G401 (cell line): ENCODE measurements at regions not wholly inside any gene's neighbourhood (a gene's known extent, or its start where the extent isn't known, plus 50 kb on each side); places are given as distances from the start of the nearest gene placed in this dataset.

ENCODE experiments used
- DNase-seq: peaks from one replicate; pipeline ENCODE4 v3.0.0-alpha.2; 2015; ENCODE audit warnings: low spot score
- in situ Hi-C: cut with HindIII; loops from 2 replicates; pipeline ENCODE4 v1.10.0; 2016; ENCODE audit warnings: low sequenced_read_pairs, mixed read lengths

- DNase-seq: no peak
- in situ Hi-C loops: no loop called here
These were observed 505.9 kb upstream of the MANEA start for GRCh38 chr6:95071464-95071863.

- in situ Hi-C loops: no loop called here
- no peak for DNase-seq
These were observed 498.9 kb upstream of the MANEA start for GRCh38 chr6:95078457-95078856.

GRCh38 chr6:95081231-95081630 lies 496.1 kb upstream of the MANEA start:
- in situ Hi-C loops: no loop called here
- DNase-seq: no peak

GRCh38 chr6:95081949-95082348 lies 495.4 kb upstream of the MANEA start:
- DNase-seq: no peak
- in situ Hi-C loops: no loop called here

GRCh38 chr6:95083506-95083905 lies 493.8 kb upstream of the MANEA start:
- in situ Hi-C loops: no loop called here
- no peak for DNase-seq

- in situ Hi-C loops: no loop called here
- no peak for DNase-seq
These were observed 492.5 kb upstream of the MANEA start for GRCh38 chr6:95084867-95085266.

GRCh38 chr6:95087394-95088097 lies 489.8 kb upstream of the MANEA start:
- in situ Hi-C loops: no loop called here
- DNase-seq: peak; percentile 72

GRCh38 chr6:95091823-95092436 lies 485.4 kb upstream of the MANEA start:
- DNase-seq: peak; percentile 70

GRCh38 chr6:95093154-95093553 lies 484.2 kb upstream of the MANEA start:
- in situ Hi-C loops: no loop called here
- no peak for DNase-seq

More at GRCh38 chr6:95091823-95092436, 485.4 kb upstream of the MANEA start:
- in situ Hi-C loops: no loop called here

- in situ Hi-C loops: no loop called here
- no peak for DNase-seq
These were observed 482.3 kb upstream of the MANEA start for GRCh38 chr6:95094751-95095663.

GRCh38 chr6:95095855-95096254 lies 481.5 kb upstream of the MANEA start:
- in situ Hi-C loops: no loop called here
- no peak for DNase-seq

GRCh38 chr6:95099410-95099809 lies 477.9 kb upstream of the MANEA start:
- in situ Hi-C loops: no loop called here
- no peak for DNase-seq

- in situ Hi-C loops: no loop called here
- DNase-seq: no peak
These were observed 468.1 kb upstream of the MANEA start for GRCh38 chr6:95109212-95109611.

- no peak for DNase-seq
- in situ Hi-C loops: no loop called here
These were observed 466.6 kb upstream of the MANEA start for GRCh38 chr6:95110767-95111166.

GRCh38 chr6:95117236-95117635 lies 460.1 kb upstream of the MANEA start:
- in situ Hi-C loops: no loop called here
- DNase-seq: no peak

GRCh38 chr6:95119927-95120326 lies 457.4 kb upstream of the MANEA start:
- no peak for DNase-seq
- in situ Hi-C loops: no loop called here

GRCh38 chr6:95120984-95121383 lies 456.4 kb upstream of the MANEA start:
- in situ Hi-C loops: no loop called here

GRCh38 chr6:95127261-95127660 lies 450.1 kb upstream of the MANEA start:
- DNase-seq: no peak
- in situ Hi-C loops: no loop called here

More at GRCh38 chr6:95120984-95121383, 456.4 kb upstream of the MANEA start:
- no peak for DNase-seq

- in situ Hi-C loops: no loop called here
- DNase-seq: no peak
These were observed 448.9 kb upstream of the MANEA start for GRCh38 chr6:95128439-95128838.

- no peak for DNase-seq
- in situ Hi-C loops: no loop called here
These were observed 448.4 kb upstream of the MANEA start for GRCh38 chr6:95128947-95129346.
